GM12878 (cell line): ENCODE measurements at regions not wholly inside any gene's neighbourhood (a gene's known extent, or its start where the extent isn't known, plus 50 kb on each side); places are given as distances from the start of the nearest gene placed in this dataset.

Experiments
- ATAC-seq: fragments of 200-7000 bp; cut with Tn5 transposase; 3 replicates; pipeline ENCODE4 v1.9.1; 2020; ENCODE audit warnings: mild to moderate bottlenecking, moderate library complexity
- BruUV-seq: library from RNA; stranded (reverse); fragments of 400-500 nt; replicated peaks from 2 replicates; lab custom pipeline; 2021; lab: Mats Ljungman, UMichigan
- CTCF ChIA-PET: fragments of 300-600 bp; sonication (Branson Sonifier 250); formaldehyde crosslinking; extraction: SDS; loops from one replicate; lab custom pipeline; 2021; ENCODE audit warnings: inconsistent platforms; lab: Yijun Ruan, JAX
- POLR2A ChIA-PET: fragments of 350-600 bp; formaldehyde crosslinking; extraction: SDS; loops from one replicate; lab custom pipeline; 2021; ENCODE audit warnings: inconsistent platforms; lab: Charles Lee
- RAD21 ChIA-PET: fragments of 300-600 bp; sonication (Branson Sonifier 250); formaldehyde crosslinking; loops from one replicate; lab custom pipeline; 2023; ENCODE audit warnings: antibody characterized with exemption; ENCODE audit not compliant: unreplicated experiment; lab: Charles Lee
- SMC1A ChIA-PET: fragments of 300-600 bp; sonication (Branson Sonifier 250); formaldehyde crosslinking; loops from one replicate; lab custom pipeline; 2023; ENCODE audit not compliant: unreplicated experiment, uncharacterized antibody; lab: Charles Lee
- DNase-seq: peaks from one replicate; pipeline ENCODE4 v3.0.0-alpha.2; 2011; ENCODE audit warnings: low read depth, low spot score
- FAIRE-seq: peaks from 3 replicates; lab custom pipeline; 2011; peaks lifted over from hg19 to GRCh38; lab: Jason Lieb, UNC
- H2AFZ ChIP-seq: 2 replicates; pipeline ENCODE4 v1.6.0; 2011; ENCODE audit warnings: low read depth, low read length, control low read depth; ENCODE audit not compliant: control insufficient read depth
- H3K27ac ChIP-seq: 2 replicates; pipeline ENCODE4 v1.5.1; 2011; ENCODE audit warnings: control low read depth; ENCODE audit not compliant: control insufficient read depth, insufficient read depth
- H3K27me3 ChIP-seq, 2 experiments: replicated peaks in 1 of 2; 2 replicates each; pipeline versions ENCODE4 v1.6.0 to v1.6.1; 2011; ENCODE audit warnings: low read length in 1 of 2; ENCODE audit not compliant: control insufficient read depth in 2 of 2, insufficient read depth in 2 of 2
- H3K36me3 ChIP-seq, 2 experiments: 2 replicates each; pipeline ENCODE4 v1.5.1; 2011; ENCODE audit warnings: low read length in 1 of 2; ENCODE audit not compliant: control insufficient read depth in 2 of 2, insufficient read depth in 2 of 2
- H3K4me1 ChIP-seq: 2 replicates; pipeline ENCODE4 v1.6.1; 2011; ENCODE audit warnings: mild to moderate bottlenecking, low read length, moderate library complexity, mixed read lengths; ENCODE audit not compliant: control insufficient read depth, insufficient read depth
- H3K4me2 ChIP-seq: 2 replicates; pipeline ENCODE4 v1.6.0; 2011; ENCODE audit warnings: control low read depth; ENCODE audit not compliant: control insufficient read depth, insufficient read depth
- H3K4me3 ChIP-seq: fragments of 200-600 bp; sonication (generic); 2 replicates; pipeline ENCODE4 v1.5.1; 2016
- H3K79me2 ChIP-seq: 2 replicates; pipeline ENCODE4 v1.6.0; 2011; ENCODE audit warnings: low read length; ENCODE audit not compliant: control insufficient read depth, insufficient read depth
- H3K9ac ChIP-seq: 2 replicates; pipeline ENCODE4 v1.8.0; 2011; ENCODE audit warnings: low read length, control low read depth, mixed read lengths; ENCODE audit not compliant: control insufficient read depth, insufficient read depth
- H3K9me3 ChIP-seq: replicated peaks from 3 replicates; pipeline ENCODE4 v1.5.1; 2011; ENCODE audit warnings: mild to moderate bottlenecking, low read length; ENCODE audit not compliant: control insufficient read depth, insufficient read depth
- H4K20me1 ChIP-seq: 2 replicates; pipeline ENCODE4 v1.6.0; 2011; ENCODE audit not compliant: control insufficient read depth, insufficient read depth
- CBFB ChIP-seq: IDR thresholded peaks from 2 replicates; pipeline ENCODE4 v1.6.1; 2016; ENCODE audit warnings: antibody characterized with exemption, low read depth
- EGR1 ChIP-seq, 2 experiments: IDR thresholded peaks; 1 replicate in 1 of 2; 2 replicates in 1 of 2; pipeline ENCODE4 v1.6.1; 2011 to 2012; ENCODE audit warnings: low read depth in 2 of 2, low read length in 2 of 2, borderline replicate concordance in 1 of 2, mild to moderate bottlenecking in 1 of 2, moderate library complexity in 1 of 2
- PAX5 ChIP-seq: IDR thresholded peaks from 2 replicates; pipeline ENCODE4 v1.6.1; 2011; ENCODE audit warnings: low read depth, low read length, borderline replicate concordance
- POLR2A ChIP-seq: IDR thresholded peaks from 2 replicates; pipeline ENCODE4 v1.6.1; 2011; ENCODE audit warnings: low read depth, mild to moderate bottlenecking, low read length
- SMAD1 ChIP-seq: fragments of 450-650 bp; IDR thresholded peaks from 2 replicates; pipeline ENCODE4 v1.6.1; 2018; ENCODE audit warnings: mild to moderate bottlenecking, low read depth; ENCODE audit not compliant: partially characterized antibody
- STAT3 ChIP-seq: IDR thresholded peaks from 2 replicates; pipeline ENCODE4 v1.6.1; 2011; ENCODE audit warnings: low read depth, low read length, improper control_type of control experiment
- SUPT20H ChIP-seq: IDR thresholded peaks from 2 replicates; pipeline ENCODE4 v1.6.1; 2011; ENCODE audit warnings: low read depth, mild to moderate bottlenecking, low read length, moderate library complexity, borderline replicate concordance; ENCODE audit not compliant: control insufficient read depth
- SUZ12 ChIP-seq: fragments of 200-600 bp; sonication (generic); IDR thresholded peaks from one replicate; pipeline ENCODE4 v1.6.1; 2018; ENCODE audit warnings: antibody characterized with exemption, mild to moderate bottlenecking; ENCODE audit not compliant: unreplicated experiment
- ZBTB11 ChIP-seq: fragments of 450-650 bp; formaldehyde crosslinking; IDR thresholded peaks from 2 replicates; pipeline ENCODE4 v1.5.0; 2022; ENCODE audit warnings: mild to moderate bottlenecking, missing genetic modification characterization
- WGBS: methylation state at CpG from one replicate; pipeline ENCODE4 v1.1.6; 2016; ENCODE audit warnings: low lambda C conversion rate; ENCODE audit not compliant: insufficient replicate concordance, insufficient coverage; ENCODE audit errors: missing lambda C conversion rate; 5-methylcytosine and 5-hydroxymethylcytosine counted together
- in situ Hi-C: fragments of 300-500 bp; cut with MboI; formaldehyde crosslinking; loops from 9 replicates; pipeline ENCODE4 v1.14.3; 2018; ENCODE audit warnings: mixed read lengths
- intact Hi-C: fragments of 100-400 bp; cut with micrococcal nuclease; formaldehyde crosslinking; loops from one replicate; pipeline ENCODE4 v1.14.2; 2022; ENCODE audit not compliant: unreplicated experiment

DNA sequence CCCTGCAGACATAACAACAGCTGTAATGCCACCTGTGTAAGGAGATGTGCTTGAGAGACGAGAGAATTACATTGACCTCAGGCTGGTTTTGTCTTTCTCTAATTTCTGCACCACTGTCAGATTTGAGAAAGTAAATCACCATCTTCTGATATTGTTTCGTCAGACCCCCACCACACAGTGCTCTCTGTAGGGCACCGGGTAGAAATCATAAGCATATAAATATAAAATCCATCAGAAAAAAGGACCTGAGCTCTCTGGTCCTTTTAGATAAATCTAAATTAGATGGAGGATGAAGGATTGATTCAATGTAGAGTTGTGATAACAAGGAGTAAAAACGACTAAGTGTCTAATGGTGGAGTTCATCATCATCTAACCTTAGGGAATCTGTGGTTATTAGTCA lies 1981.0 kb upstream of the PRR20A start:
- Histone ChIP-seq H3K36me3 (no peaks in the 10 kb centered on the region), H3K27me3 (no peaks in the 10 kb centered on the region), H3K4me3 (no peak overlapping the region), H3K79me2 (no peaks in the 10 kb centered on the region), H2AFZ (no peak overlapping the region), H3K4me2 (no peak overlapping the region), H4K20me1 (no peaks in the 10 kb centered on the region), H3K27ac (no peak overlapping the region), H3K9ac (no peak overlapping the region), H3K4me1 (no peaks in the 10 kb centered on the region), H3K9me3 (no peaks in the 10 kb centered on the region)
- WGBS = 7% methylated on average over 4 of the region's 4 CpGs
- TF ChIP-seq EGR1 (IDR thresholded peaks at IDR 0.05; ENCODE audit: borderline replicate concordance in 1 of 2, low read depth in 2 of 2, low read length in 2 of 2) = no peak
- TF ChIP-seq ZBTB11 (CRISPR knock-in tag) = no peak
- no peak for TF ChIP-seq CBFB
- TF ChIP-seq SUZ12 = no peak
- TF ChIP-seq STAT3 = no peak
- no peak for TF ChIP-seq POLR2A
- TF ChIP-seq SMAD1 = no peak
- TF ChIP-seq PAX5 = no peak
- TF ChIP-seq SUPT20H = no peak
- intact Hi-C loops = no loop called here
- no TSS peak for BruUV-seq
- ChIA-PET POLR2A (no interaction called here), CTCF (no interaction called here), SMC1A (interaction anchor here (1.2 kb wide), 2 partner anchors 11 to 12 kb away, joined by 3 to 4 read pairs; no protein-coding TSS in a partner anchor), RAD21 (no interaction called here)
- no peak for ATAC-seq
- in situ Hi-C loops = loop anchor here (10.0 kb wide), 1 partner anchor 65 kb away; no protein-coding TSS in a partner anchor
- DNase-seq = no peak
- no peak for FAIRE-seq
